ENCODE measurements at regions not wholly inside any gene's neighbourhood (a gene's known extent, or its start where the extent isn't known, plus 50 kb on each side); places are given as distances from the start of the nearest gene placed in this dataset.

DNA sequence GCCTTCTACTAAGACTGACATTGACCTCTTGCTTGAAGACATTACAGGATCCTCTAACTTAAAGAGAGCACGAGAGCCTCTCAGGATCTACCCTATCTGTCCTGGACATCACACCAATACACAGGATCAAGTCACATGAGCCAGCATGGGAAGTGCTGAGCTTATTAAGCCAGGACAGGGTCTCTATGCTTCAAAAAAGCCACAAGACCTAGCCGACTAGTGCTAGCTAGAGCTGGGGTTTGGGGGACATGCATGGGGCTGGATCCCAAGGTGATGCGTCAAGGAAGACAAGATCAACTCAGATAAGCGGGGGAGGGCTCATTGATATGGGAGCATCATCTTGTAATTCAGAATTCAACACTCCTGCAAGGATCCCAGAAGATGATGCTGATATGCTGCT lies 167.2 kb upstream of the TAB2 start:
- no peak for DNase-seq

DNA sequence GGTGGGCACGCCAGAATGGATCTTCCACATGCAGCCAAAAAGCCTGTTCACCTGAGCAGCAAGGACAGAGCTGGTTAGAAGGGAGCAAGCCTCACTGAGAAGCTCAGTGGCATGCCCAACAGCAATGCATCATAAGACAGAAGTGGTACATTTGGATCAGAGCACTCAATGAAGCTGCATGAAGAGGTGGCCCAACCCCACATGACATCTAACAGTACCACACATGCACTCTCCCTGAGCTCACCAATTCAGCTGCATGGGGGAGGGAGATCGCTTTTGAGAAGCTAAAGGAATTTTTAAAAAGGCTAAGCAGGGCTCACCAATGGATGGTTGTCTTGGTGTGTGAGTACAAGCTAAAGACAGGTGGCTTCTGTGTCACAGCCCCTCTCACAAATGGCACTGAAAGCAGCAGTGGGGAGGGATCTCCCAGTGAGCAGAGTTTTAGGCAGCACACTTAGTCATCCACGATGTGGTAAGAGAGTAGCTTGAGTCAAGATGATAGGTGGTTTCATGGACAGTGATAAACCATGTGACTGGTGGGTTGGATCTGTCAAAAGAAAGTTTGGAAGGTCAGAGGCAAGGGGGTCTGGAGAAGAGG lies 166.6 kb upstream of the TAB2 start:
- peak; percentile 84 for DNase-seq

DNA sequence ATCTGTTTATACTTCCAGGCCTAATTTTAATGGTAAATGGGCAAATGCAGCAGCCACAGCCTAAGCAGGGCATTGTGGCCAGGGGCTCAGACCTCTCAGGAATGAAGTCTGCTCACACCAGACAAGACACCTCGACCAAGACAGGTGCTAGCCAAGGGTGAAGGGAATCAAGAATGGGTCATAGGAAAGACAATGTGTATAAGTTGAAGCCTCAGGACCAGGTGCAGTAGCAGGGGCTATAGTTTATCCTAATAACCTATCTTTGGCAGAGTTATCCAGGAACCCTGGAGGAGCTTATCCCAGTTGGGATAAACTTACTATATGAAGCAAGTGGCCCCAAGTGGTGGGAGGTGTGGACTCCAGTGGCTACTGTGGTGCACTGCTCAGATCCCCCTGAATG lies 165.0 kb upstream of the TAB2 start:
- DNase-seq = no peak

DNA sequence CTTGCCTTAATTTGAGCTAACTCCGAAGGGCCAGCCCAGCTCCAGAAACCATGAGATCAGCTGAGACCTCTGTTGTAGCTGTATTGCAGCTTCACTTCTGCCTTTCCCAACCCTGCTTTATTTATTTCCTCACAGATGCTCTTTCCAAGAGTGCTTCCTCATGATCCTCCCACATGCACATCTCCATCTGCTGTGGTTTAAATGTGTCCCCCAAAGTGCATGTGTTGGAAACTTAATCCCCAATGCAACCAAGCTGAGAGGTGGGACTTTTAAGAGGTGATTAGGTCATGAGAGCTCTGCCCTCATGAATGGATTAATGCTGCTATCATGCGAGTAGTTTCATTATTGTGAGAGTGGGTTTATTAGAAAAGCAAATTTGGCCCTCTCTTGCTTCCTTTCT lies 164.4 kb upstream of the TAB2 start:
- no peak for DNase-seq

DNA sequence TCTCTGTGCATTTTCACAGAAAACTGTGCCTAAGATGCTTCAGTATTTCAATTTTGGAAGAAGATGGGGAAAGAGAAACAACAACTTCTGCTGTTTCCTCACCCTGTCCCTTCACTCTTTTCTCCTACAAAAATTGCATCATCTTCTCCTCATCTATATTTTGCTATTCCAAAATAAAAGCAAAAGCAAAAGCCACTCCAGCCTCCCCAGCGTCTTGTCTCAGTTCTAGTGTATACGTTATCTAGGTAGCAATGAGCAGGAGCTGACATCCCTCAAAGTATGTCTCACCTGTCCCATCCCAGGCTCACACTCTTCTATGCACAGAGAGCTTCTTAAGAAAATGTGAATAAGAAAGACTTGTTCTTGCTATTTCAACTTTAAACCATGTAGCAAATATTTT lies 163.8 kb upstream of the TAB2 start:
- DNase-seq = no peak

DNA sequence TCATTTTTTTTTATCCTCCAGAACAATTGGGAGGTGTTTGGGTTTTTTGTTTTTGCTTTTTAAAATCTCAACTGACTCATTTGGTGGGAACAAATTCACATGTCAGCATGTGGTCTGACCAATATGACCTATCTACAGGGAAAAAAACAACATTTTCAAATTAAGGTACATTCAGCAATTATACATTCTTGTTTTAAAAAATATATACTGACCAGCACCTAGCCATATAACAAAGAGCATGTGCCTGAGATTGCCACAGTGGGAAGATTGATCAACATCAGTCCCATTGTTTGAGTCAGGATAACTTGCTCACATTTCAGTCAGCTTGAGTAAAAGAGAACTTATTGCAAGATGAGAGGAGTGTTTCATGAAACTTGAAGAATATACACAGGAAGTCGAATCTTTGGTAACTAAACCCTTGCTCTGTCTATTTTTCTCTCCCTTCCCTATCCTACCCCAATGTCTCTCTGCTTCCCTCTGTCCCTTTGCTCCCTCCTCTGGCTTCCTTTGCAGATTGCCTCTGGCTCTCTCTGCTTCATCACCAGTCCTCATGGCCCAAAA lies 163.2 kb upstream of the TAB2 start:
- DNase-seq = peak; percentile 60

DNA sequence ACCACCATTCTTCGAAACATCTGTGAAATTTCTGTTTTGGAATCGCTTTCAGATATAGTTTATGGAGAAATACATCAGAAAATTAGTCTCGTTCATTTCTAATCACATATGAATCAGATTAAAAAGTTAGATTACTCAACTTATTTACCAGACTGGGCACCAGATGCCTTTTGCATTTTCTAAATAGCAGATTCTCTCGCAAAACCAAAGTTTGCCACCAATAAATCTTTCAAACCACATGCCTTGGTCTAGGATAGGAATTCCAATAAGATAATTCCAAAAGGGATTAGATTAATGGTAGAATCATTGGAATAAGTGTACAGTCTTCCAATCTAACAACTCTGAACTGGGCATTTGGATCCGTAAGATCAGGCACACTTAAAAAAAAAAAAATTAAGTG lies 160.4 kb upstream of the TAB2 start:
- no peak for DNase-seq

DNA sequence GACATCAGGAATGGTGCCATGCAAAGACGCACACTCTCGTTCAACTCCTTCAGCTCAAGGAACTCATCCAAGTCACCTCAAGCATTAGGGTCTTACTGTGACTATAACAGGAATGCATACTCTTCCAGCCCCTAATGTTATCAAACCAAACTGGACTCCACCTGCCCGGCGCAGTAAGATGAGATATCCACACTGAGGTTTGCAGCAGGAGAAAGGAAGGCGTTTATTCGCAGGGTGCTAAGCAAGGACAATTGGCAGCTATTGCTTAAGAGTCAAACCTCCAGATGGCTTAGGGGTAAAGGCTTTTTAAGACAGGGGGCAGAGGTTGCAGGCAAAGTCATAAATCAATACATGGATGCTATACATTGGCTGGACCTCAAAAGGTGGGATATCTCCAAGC lies 159.4 kb upstream of the TAB2 start:
- no peak for DNase-seq

DNA sequence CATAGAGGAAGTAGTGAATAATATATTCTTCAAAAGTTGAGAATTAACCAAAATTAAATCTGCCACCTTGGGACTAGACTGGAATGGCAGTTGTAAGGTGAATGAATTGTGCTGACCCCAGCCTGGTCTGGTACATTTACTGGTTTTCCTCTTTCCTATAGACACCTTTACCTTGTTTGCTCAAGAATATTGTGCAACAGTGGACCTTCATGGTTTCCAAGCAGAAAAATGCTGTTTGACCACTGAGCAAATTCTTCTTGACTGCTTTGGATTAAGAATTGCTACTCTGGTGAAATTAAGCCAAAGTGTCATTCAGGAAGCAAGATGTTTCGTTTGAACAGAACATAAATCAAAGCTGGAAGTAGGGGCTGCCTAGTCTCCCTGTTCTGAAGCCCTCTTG lies 156.6 kb upstream of the TAB2 start:
- DNase-seq = no peak

DNA sequence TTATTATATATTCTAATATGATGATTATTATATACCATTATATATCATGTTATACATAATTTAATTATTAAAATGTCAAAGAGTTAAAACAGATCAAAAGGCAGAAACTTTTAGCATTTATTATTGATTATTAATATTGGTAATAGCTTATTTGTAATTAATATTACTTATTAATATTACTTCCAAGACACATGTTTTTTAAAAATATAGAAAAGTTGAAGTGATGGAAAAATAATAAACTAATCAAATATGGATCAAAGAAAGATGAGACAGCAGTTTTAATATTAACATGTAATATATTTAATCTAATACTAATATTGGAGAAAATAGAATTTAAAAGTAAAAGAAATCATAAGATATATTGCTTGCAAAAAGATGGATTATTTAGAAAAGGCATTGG lies 154.6 kb upstream of the TAB2 start:
- no peak for DNase-seq

DNA sequence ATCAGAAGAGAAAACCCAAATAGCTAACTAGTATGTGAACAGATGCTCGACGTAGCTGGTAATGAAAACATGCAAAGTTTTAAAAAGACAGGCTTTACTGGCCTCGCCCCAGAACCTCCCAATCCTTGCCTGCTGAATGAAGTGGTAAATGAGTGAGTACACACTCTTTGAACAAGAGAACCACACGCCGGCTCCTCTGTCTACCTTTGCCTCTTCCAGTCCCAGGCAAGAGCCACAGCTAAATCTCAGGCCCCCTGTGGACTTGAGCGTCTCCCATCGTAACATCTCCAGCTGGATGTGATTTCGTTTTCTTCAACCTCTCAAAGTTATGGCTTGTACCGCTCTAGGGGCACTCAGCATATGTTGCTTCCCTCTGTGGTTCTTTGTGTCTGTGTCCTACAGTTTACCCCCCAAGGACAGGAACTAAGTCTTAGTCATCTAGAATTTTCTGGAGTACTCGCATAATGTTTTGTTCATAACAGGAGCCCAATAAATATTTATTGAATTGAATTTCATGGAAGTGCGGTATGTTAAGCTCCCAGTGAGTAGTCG lies 153.2 kb upstream of the TAB2 start:
- no peak for DNase-seq

DNA sequence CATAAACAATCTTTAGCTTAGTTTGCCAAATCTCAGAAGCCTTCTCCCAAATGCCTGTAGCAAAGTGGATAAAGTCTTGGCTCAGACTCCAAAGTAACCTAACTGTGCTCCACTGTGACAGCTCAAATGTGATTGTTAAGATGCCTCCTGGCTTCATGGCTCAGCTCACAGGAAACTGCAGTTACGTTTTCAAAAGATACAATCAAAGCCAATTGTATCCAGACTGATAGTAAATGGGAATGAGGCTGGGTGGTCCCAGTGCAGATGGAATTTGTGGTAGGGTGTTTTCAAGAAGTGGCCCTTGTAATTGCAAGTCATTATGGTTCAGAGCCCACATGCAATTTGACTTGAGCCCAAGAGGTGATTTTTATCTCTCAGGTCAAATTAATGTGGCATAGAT lies 151.2 kb upstream of the TAB2 start:
- no peak for DNase-seq

DNA sequence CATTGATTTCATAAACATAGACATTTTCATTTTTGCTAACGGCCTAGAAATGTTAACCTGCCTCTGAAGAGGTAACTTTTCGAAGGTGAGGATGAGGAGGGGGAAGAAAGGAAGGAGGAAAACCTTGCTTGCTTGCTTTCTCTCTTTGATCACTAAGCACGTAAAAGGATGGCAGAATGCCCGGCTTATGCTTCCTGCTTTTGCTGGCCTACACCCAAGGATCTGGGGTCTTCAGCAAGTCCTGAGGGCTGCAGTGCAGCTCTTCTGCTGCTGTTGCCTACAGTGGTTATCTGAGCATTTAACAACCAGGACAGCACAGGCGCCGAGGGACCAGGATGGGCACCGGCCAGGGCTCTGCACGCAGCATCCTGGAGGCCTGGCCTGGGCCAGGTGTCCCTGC lies 150.8 kb upstream of the TAB2 start:
- no peak for DNase-seq

DNA sequence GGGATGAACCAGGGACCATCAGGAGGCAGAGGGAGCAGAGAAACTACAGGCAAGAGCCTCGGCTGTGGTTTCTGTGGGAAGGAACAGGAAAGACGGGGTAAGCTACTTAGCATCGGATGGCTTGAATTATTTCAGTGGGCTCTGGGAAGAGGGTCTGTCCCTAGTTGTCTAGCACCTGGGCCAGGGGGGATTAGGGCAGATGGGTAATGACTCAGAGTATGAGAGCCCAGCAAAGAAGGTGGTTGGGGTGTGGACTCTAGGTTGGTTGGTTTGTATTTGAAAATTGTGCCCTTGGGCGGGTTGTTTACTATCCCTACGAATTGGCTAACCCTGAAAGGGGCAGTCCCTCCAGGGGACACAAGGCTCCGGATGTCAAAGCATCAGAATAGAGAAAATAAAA lies 148.5 kb upstream of the TAB2 start:
- no peak for DNase-seq

DNA sequence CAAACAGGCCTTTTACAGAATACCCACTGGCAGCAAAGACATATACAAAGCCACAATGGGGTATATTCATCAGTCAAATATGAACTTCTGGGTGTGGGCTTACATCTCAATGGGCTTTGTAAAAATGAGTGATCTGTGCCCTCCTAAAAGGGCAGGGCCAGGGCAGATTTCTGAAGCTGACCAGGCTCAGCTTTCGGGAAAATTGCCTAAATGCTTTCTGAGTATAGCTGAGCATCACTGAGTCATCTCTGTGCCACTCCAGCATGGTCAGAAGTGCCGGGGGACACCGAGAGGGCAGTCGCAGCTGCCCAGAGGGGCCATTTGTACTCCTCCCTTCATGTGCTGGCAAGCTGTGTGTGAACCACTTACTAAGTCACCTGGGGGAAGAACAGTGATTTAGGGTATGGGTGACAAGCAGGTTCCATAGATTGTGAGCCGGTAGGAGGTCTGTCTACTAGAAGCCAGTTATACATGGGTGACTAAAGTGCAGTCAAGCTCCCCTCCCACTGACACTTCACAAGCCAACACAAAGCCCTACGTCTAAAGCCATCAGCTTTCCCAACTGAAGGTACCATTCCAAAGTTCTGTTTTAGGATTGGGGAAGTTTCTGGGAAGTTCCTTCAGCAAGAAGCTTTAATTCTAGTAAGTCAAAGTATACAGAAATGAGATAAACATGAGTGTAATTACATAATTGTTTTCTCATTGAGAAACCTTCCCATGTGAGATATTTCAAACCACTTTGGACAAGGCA lies 147.6 kb upstream of the TAB2 start:
- DNase-seq = no peak

DNA sequence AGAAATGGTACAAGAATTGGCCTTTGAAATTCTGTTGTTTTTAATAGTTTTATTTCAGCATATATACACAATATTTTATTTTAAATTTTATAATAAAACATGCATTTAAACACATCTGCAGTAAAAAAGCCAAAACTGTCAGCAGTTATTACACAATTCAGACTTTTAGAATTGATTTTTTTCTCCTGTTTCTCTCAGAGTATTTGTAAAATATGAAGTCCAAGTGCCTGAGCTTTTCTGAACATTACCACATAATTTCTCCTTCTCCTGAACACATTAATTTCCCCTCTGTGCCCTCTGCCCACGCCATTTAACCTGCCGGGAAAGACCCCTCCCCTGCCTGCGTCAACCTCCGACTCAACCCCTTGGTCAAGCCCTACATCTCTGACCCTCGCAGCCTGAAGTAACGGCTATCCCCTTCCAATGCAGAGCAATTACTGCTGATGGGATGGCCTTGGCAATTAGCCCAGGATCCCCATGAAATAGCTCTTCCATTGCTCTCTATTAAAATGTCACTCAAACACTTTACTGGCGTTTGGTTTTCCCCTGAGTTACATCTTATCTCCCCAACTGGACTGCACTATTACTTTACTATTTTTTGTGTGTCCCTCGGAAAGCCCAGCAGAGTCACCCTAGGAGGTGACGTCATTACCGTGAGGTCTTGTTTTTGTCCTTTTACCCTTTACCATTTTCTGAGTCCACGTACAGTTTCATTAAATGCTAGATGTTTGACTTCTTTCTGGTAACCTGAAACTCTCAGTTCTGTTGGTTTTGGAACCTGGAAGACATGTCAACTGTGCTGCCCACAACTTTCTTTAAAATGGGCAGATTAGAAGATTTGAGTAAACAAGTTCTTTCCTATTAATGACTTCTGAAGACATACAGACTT lies 146.7 kb upstream of the TAB2 start:
- no peak for DNase-seq

DNA sequence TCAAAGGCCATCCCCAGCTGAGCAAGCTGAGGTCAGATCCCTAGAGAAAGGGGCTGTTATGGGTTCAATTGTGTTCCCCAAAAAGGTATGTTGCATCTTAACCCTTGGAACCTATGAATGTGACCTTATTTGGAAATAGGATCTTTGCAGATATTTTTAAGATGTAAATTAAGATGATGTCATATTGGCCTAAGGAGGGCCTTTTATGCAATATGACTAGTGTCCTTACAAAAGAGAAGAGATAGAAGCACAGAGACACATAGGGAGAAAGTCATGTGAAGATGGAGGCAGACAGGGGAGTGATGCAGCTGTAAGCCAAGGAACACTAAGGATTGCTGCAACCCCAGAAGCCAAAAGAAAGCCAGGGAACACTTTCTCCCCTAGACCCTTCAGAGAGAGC lies 144.3 kb upstream of the TAB2 start:
- DNase-seq = no peak

DNA sequence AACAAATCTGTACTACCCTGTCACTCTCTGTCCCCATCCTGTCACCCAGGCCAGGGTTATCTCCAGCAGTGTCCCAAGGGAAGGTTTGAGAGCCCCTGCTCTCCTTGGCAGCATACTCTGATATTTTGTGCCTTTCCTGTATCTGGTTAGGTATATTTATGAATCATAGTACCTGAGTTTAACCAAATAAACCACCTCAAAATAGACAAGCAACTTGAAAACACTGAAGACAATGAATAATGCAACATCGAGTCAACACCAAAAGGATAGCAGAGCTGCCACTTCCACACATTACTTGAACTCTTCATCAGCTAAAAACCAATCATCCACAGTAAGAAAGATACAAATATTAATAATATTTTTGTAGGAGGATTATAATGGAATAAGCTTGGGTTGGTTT lies 142.6 kb upstream of the TAB2 start:
- DNase-seq = no peak

DNA sequence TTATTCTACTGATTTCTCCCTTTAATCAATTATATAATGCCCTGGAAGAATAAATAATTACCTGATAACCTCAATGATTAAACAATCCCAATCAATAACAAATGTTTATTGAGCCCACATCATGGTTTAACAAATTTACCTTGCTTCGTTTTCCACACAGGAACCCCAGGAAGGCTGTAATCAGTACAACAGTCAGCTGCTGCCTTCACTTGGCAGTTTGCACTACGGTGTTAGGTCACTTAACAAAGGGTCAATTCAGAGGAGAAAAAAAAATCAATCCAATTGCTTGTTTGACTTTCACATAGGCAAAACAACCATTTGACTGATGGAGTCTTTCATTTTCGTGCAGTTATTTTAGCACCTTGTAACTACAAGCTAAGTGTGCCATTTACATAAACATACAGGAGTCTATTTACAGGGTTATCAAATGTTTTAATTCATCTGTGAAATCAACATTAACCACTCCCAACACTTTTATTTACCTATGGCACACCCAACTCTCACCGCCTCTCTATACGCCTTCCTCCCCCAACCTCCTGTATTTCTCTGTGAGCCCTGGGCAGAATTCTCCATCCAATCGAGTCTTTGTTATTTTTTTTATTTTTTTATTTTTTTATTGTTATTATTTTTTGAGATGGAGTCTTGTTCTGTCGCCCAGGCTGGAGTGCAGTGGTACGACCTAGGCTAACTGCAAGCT lies 140.4 kb upstream of the TAB2 start:
- no peak for DNase-seq

DNA sequence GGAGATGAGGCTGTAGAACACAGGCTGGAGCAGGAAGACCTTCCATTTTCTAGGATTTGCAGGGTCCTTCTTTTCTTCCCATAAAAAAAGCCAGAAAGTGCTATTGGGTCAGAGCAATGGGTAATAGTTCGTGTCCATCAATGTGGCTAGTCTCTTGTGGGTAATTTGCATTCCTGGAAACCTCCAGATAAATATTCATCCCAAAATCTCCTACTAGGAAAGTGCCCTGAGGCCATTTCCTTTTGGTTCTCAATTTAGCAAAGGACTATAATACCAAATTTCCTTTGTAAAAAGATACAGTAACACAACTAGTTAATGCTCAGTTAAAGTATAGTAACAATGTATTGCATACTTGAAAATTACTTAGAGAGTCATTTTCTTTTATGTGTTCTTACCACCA lies 138.1 kb upstream of the TAB2 start:
- DNase-seq = no peak

DNA sequence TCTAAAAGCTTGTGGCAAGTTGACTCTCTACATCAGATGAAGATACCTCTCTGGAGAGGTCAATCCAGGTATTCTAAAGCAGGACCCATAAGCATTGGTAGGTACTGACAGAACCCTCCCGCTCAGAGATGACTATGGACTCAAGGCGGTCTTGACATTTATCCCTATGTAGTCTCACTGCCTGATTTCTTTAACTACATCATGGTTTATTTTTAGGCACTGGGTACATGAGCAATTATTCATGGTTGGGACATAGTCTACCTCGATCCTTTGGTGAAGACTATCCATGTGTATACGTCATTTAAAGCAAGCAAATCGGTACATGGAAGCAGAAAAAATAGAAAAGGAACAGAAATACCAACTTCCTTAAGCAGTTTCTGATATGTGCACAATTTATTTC lies 136.2 kb upstream of the TAB2 start:
- no peak for DNase-seq

DNA sequence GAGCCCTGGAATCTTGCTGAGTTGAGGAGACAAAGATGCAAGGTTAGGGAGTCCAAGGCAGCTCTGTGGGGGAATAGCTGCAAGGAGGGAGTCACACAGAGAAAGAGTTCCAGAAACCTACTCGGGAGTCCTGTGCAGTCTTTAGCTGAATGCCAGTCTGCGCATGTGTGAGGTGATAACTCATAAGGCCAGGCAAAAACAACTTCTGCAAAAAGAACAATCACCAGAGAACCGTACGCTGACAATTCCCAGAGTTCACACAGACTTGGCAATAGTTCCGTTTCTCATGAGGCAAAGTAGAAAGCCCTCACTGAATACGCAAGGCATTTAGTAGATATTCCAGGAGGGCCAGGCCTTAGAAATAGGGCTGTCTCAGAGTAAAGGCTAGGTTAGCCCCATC lies 135.2 kb upstream of the TAB2 start:
- DNase-seq = no peak

DNA sequence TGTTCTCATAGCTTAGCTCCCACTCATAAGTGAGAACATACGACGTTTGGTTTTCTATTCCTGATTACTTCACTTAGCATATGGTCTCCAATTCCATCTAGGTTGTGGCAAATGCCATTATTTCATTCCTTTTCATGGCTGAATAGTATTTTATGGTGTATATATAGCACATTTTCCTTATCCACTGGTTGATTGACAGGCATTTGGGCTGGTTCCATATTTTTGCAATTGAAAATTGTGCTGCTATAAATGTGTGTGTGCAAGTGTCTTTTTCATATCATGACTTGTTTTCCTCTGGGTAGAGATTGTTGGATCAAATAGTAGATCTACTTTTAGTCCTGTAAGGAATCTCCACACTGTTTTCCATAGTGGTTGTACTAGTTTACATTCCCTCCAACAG lies 133.0 kb upstream of the TAB2 start:
- DNase-seq = no peak
